ENCODE measurements at regions not wholly inside any gene's neighbourhood (a gene's known extent, or its start where the extent isn't known, plus 50 kb on each side); places are given as distances from the start of the nearest gene placed in this dataset.

GRCh38 chr18:72187956-72188355 lies 356.2 kb downstream of the CBLN2 start:
- no peak for DNase-seq (ENCODE audit: low read depth in 2 of 2)

- no peak for DNase-seq (ENCODE audit: low read depth in 2 of 2)
Observed at GRCh38 chr18:72181241-72181764, 362.8 kb downstream of the CBLN2 start.

- no peak for DNase-seq (ENCODE audit: low read depth in 2 of 2)
Observed at GRCh38 chr18:72180689-72181088, 363.5 kb downstream of the CBLN2 start.

GRCh38 chr18:72174972-72175649 lies 369.0 kb downstream of the CBLN2 start:
- peak; percentile 76 to 85 for DNase-seq (ENCODE audit: low read depth in 2 of 2)

GRCh38 chr18:72171596-72171995 lies 372.5 kb downstream of the CBLN2 start:
- DNase-seq (ENCODE audit: low read depth in 2 of 2), result no peak

GRCh38 chr18:72161691-72162090 lies 382.5 kb downstream of the CBLN2 start:
- DNase-seq (ENCODE audit: low read depth in 2 of 2), result no peak

GRCh38 chr18:72160510-72161445 lies 383.4 kb downstream of the CBLN2 start:
- no peak for DNase-seq (ENCODE audit: low read depth in 2 of 2)

GRCh38 chr18:72155327-72155726 lies 388.8 kb downstream of the CBLN2 start:
- DNase-seq (ENCODE audit: low read depth in 2 of 2), result no peak

- DNase-seq (ENCODE audit: low read depth in 2 of 2), result no peak
Observed at GRCh38 chr18:72154926-72155325, 389.2 kb downstream of the CBLN2 start.

GRCh38 chr18:72152935-72153334 lies 391.2 kb downstream of the CBLN2 start:
- no peak for DNase-seq (ENCODE audit: low read depth in 2 of 2)

- DNase-seq (ENCODE audit: low read depth in 2 of 2), result no peak
Observed at GRCh38 chr18:72147830-72148229, 396.3 kb downstream of the CBLN2 start.

- no peak for DNase-seq (ENCODE audit: low read depth in 2 of 2)
Observed at GRCh38 chr18:72140007-72140406, 404.1 kb downstream of the CBLN2 start.

GRCh38 chr18:72128649-72129048 lies 415.5 kb downstream of the CBLN2 start:
- no peak for DNase-seq (ENCODE audit: low read depth in 2 of 2)

GRCh38 chr18:72122103-72122502 lies 422.0 kb downstream of the CBLN2 start:
- no peak for DNase-seq (ENCODE audit: low read depth in 2 of 2)

GRCh38 chr18:72119082-72119481 lies 425.1 kb downstream of the CBLN2 start:
- DNase-seq (ENCODE audit: low read depth in 2 of 2), result no peak

- no peak for DNase-seq (ENCODE audit: low read depth in 2 of 2)
Observed at GRCh38 chr18:72114801-72115594, 429.1 kb downstream of the CBLN2 start.

- peak in 1 of 2 experiments; percentile 24 for DNase-seq (ENCODE audit: low read depth in 2 of 2)
Observed at GRCh38 chr18:72107647-72108383, 436.3 kb downstream of the CBLN2 start.

GRCh38 chr18:72104851-72105250 lies 439.3 kb downstream of the CBLN2 start:
- no peak for DNase-seq (ENCODE audit: low read depth in 2 of 2)

- DNase-seq (ENCODE audit: low read depth in 2 of 2), result no peak
Observed at GRCh38 chr18:72102412-72102811, 441.7 kb downstream of the CBLN2 start.

GRCh38 chr18:72100465-72101004 lies 443.6 kb downstream of the CBLN2 start:
- DNase-seq (ENCODE audit: low read depth in 2 of 2), result no peak

GRCh38 chr18:72091369-72091768 lies 452.8 kb downstream of the CBLN2 start:
- no peak for DNase-seq (ENCODE audit: low read depth in 2 of 2)

All from fibroblast of skin of left biceps (primary cell).